ENCODE measurements at regions not wholly inside any gene's neighbourhood (a gene's known extent, or its start where the extent isn't known, plus 50 kb on each side); places are given as distances from the start of the nearest gene placed in this dataset.
A peak's percentile ranks its signal among the peaks of the same experiment; 100 is the strongest.

GRCh38 chr5:39761199-39761950, 336.6 kb upstream of the DAB2 start:
- H3K4me3 ChIP-seq (ENCODE audit: low read depth, low read length) = no peak overlapping the region
- no peak for TF ChIP-seq CTCF (IDR thresholded peaks at IDR 0.05; ENCODE audit: insufficient read depth, low read length)
- no peak for DNase-seq (ENCODE audit: low read depth)

- no peak for TF ChIP-seq CTCF (IDR thresholded peaks at IDR 0.05; ENCODE audit: insufficient read depth, low read length)
- DNase-seq (ENCODE audit: low read depth) = peak; percentile 93
- no peak overlapping the region for H3K4me3 ChIP-seq (ENCODE audit: low read depth, low read length)
Observed at GRCh38 chr5:39760385-39761198, 335.8 kb upstream of the DAB2 start.

- peak; percentile 35 for DNase-seq (ENCODE audit: low read depth)
- TF ChIP-seq CTCF (IDR thresholded peaks at IDR 0.05; ENCODE audit: insufficient read depth, low read length) = no peak
- H3K4me3 ChIP-seq (ENCODE audit: low read depth, low read length) = no peak overlapping the region
Observed at GRCh38 chr5:39759701-39760100, 334.9 kb upstream of the DAB2 start.

GRCh38 chr5:39758426-39758825, 333.6 kb upstream of the DAB2 start:
- no peak for DNase-seq (ENCODE audit: low read depth)
- H3K4me3 ChIP-seq (ENCODE audit: low read depth, low read length) = no peak overlapping the region
- TF ChIP-seq CTCF (IDR thresholded peaks at IDR 0.05; ENCODE audit: insufficient read depth, low read length) = no peak

- no peak for TF ChIP-seq CTCF (IDR thresholded peaks at IDR 0.05; ENCODE audit: insufficient read depth, low read length)
- H3K4me3 ChIP-seq (ENCODE audit: low read depth, low read length) = no peak overlapping the region
- no peak for DNase-seq (ENCODE audit: low read depth)
Observed at GRCh38 chr5:39757131-39757530, 332.4 kb upstream of the DAB2 start.

- TF ChIP-seq CTCF (IDR thresholded peaks at IDR 0.05; ENCODE audit: insufficient read depth, low read length) = no peak
- no peak overlapping the region for H3K4me3 ChIP-seq (ENCODE audit: low read depth, low read length)
- peak; percentile 94 for DNase-seq (ENCODE audit: low read depth)
Observed at GRCh38 chr5:39755986-39756385, 331.2 kb upstream of the DAB2 start.

All from fibroblast of the aortic adventitia (primary cell).